ENCODE measurements at regions not wholly inside any gene's neighbourhood (a gene's known extent, or its start where the extent isn't known, plus 50 kb on each side); places are given as distances from the start of the nearest gene placed in this dataset.

DNA sequence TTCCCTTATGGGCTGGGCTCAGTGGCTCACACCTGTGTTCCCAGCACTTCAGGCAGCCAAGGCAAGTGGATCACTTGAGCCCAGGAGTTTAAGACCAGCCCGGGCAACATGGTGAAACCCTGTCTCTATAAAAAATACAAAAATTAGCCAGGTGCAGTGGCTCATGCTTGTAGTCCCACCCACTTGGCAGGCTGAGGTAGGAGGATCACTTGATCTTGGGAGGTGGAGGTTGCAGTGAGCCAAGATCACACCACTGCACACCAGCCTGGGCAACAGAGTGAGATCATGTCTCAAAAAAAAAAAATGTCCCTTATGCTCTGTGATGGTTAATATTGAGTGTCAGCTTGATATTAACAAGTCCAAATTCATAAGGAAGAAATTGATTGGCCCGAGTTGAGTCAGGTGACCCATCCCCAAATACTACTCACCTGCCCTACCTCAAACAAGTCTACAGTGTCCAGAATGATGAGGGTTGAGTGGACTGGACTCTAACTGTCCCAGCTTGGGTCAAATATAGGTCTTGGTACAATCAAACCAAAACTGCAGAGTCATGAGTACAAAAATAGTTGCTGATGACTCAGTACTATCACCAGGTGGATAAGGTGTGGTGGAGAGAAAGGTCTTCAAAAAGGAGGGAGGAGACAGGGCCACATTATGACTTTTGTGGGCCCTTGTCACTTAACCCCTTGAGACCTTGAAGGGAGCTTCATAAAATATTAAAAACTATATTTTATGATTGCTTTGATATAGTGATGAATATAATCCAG is 161.0 kb downstream of the ZNF326 start:
- H3K27ac ChIP-seq: no peak overlapping the region
- H3K9me3 ChIP-seq (ENCODE audit: low read depth): no peaks in the 10 kb centered on the region
- H3K36me3 ChIP-seq (replicated peaks; ENCODE audit: insufficient read depth, low read depth): no peaks in the 10 kb centered on the region
- H2AFZ ChIP-seq: no peak overlapping the region
- no peaks in the 10 kb centered on the region for H3K27me3 ChIP-seq
- no peak overlapping the region for H3K4me2 ChIP-seq
- no peaks in the 10 kb centered on the region for H3K4me1 ChIP-seq (ENCODE audit: insufficient read depth)
- H3K9me2 ChIP-seq (replicated peaks; ENCODE audit: insufficient read depth): no peaks in the 10 kb centered on the region
- H3K4me3 ChIP-seq: no peak overlapping the region
- H3K79me2 ChIP-seq: no peaks in the 10 kb centered on the region
- no peak for TF ChIP-seq EZH2 (IDR thresholded peaks at IDR 0.05; ENCODE audit: borderline replicate concordance)
- DNase-seq (ENCODE audit: low spot score): no peak
- WGBS (ENCODE audit: low lambda C conversion rate, missing lambda C conversion rate): 91% methylated on average over 2 of the region's 2 CpGs
- H4K20me1 ChIP-seq (ENCODE audit: insufficient read depth, poor library complexity, severe bottlenecking): no peaks in the 10 kb centered on the region

DNA sequence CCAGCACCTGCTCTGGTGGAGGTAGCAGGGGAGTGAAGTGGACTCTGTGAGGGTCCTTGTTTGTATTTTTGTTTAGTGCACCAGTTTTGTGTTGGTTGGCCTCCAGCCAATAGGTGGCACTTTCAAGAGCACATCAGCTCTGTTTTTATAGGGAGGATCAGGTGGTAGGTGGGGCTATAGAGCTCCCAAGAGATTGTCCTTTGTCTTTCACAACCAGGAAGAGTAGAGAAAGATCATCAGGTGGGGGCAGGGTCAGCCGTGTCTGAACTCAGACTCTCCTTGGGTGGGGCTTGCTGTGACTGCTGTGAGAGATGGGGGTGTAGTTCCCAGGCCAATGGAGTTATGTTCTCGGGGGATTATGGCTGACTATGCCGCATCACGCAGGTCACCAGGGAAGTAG is 159.8 kb downstream of the ZNF326 start:
- H4K20me1 ChIP-seq (ENCODE audit: insufficient read depth, poor library complexity, severe bottlenecking): no peaks in the 10 kb centered on the region
- H2AFZ ChIP-seq: no peak overlapping the region
- WGBS (ENCODE audit: low lambda C conversion rate, missing lambda C conversion rate): 69% methylated on average over 4 of the region's 4 CpGs
- H3K27me3 ChIP-seq: no peaks in the 10 kb centered on the region
- H3K9me2 ChIP-seq (replicated peaks; ENCODE audit: insufficient read depth): no peaks in the 10 kb centered on the region
- H3K36me3 ChIP-seq (replicated peaks; ENCODE audit: insufficient read depth, low read depth): no peaks in the 10 kb centered on the region
- H3K79me2 ChIP-seq: no peaks in the 10 kb centered on the region
- no peak overlapping the region for H3K27ac ChIP-seq
- no peak for DNase-seq (ENCODE audit: low spot score)
- no peaks in the 10 kb centered on the region for H3K9me3 ChIP-seq (ENCODE audit: low read depth)
- H3K4me3 ChIP-seq: no peak overlapping the region
- no peaks in the 10 kb centered on the region for H3K4me1 ChIP-seq (ENCODE audit: insufficient read depth)
- TF ChIP-seq, protein P1, sequence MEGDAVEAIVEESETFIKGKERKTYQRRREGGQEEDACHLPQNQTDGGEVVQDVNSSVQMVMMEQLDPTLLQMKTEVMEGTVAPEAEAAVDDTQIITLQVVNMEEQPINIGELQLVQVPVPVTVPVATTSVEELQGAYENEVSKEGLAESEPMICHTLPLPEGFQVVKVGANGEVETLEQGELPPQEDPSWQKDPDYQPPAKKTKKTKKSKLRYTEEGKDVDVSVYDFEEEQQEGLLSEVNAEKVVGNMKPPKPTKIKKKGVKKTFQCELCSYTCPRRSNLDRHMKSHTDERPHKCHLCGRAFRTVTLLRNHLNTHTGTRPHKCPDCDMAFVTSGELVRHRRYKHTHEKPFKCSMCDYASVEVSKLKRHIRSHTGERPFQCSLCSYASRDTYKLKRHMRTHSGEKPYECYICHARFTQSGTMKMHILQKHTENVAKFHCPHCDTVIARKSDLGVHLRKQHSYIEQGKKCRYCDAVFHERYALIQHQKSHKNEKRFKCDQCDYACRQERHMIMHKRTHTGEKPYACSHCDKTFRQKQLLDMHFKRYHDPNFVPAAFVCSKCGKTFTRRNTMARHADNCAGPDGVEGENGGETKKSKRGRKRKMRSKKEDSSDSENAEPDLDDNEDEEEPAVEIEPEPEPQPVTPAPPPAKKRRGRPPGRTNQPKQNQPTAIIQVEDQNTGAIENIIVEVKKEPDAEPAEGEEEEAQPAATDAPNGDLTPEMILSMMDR (IDR thresholded peaks at IDR 0.05; ENCODE audit: poor library complexity): no peak
- TF ChIP-seq EZH2phosphoT487 (IDR thresholded peaks at IDR 0.05; ENCODE audit: low read depth, severe bottlenecking, unreplicated experiment) (no peak), EZH2 (IDR thresholded peaks at IDR 0.05; ENCODE audit: borderline replicate concordance) (no peak)
- H3K4me2 ChIP-seq: no peak overlapping the region

DNA sequence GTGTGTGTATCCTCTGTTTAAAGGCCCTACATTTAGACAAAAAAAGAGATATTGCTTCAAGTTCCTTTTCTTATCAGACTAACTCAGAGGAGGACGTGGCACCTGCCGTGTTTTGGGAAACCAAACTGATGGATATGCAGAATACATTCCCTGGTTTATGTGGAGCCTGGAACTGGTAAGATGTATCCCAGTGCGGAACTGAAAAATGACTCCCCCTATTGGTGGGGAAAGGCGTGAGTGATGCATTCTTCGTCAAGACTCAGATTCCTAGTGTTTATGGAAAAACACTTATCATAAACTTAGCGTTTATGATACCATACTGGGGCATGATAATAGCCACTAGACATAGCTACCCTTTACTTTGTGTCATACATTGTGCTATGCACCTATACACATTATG is 154.2 kb downstream of the ZNF326 start:
- H2AFZ ChIP-seq: no peak overlapping the region
- 82% methylated on average over 6 of the region's 6 CpGs for WGBS (ENCODE audit: low lambda C conversion rate, missing lambda C conversion rate)
- no peaks in the 10 kb centered on the region for H3K27me3 ChIP-seq
- H3K79me2 ChIP-seq: no peaks in the 10 kb centered on the region
- no peaks in the 10 kb centered on the region for H3K36me3 ChIP-seq (replicated peaks; ENCODE audit: insufficient read depth, low read depth)
- H3K27ac ChIP-seq: no peak overlapping the region
- TF ChIP-seq EZH2 (IDR thresholded peaks at IDR 0.05; ENCODE audit: borderline replicate concordance) (no peak), EZH2phosphoT487 (IDR thresholded peaks at IDR 0.05; ENCODE audit: low read depth, severe bottlenecking, unreplicated experiment) (no peak)
- TF ChIP-seq, protein P1 (IDR thresholded peaks at IDR 0.05; ENCODE audit: poor library complexity): no peak
- H4K20me1 ChIP-seq (ENCODE audit: insufficient read depth, poor library complexity, severe bottlenecking): no peaks in the 10 kb centered on the region
- no peaks in the 10 kb centered on the region for H3K9me2 ChIP-seq (replicated peaks; ENCODE audit: insufficient read depth)
- H3K4me3 ChIP-seq: no peak overlapping the region
- H3K4me1 ChIP-seq (ENCODE audit: insufficient read depth): no peaks in the 10 kb centered on the region
- DNase-seq (ENCODE audit: low spot score): no peak
- no peaks in the 10 kb centered on the region for H3K9me3 ChIP-seq (ENCODE audit: low read depth)
- H3K4me2 ChIP-seq: no peak overlapping the region

- Histone ChIP-seq H3K36me3 (replicated peaks; ENCODE audit: insufficient read depth, low read depth) (no peaks in the 10 kb centered on the region), H3K79me2 (no peaks in the 10 kb centered on the region), H4K20me1 (ENCODE audit: insufficient read depth, poor library complexity, severe bottlenecking) (no peaks in the 10 kb centered on the region), H3K27me3 (no peaks in the 10 kb centered on the region), H3K27ac (no peak overlapping the region), H3K4me2 (no peak overlapping the region), H3K4me3 (no peak overlapping the region), H3K4me1 (ENCODE audit: insufficient read depth) (no peaks in the 10 kb centered on the region), H2AFZ (no peak overlapping the region), H3K9me3 (ENCODE audit: low read depth) (no peaks in the 10 kb centered on the region), H3K9me2 (replicated peaks; ENCODE audit: insufficient read depth) (no peaks in the 10 kb centered on the region)
- DNase-seq (ENCODE audit: low spot score): no peak
- TF ChIP-seq EZH2phosphoT487 (IDR thresholded peaks at IDR 0.05; ENCODE audit: low read depth, severe bottlenecking, unreplicated experiment) (no peak), EZH2 (IDR thresholded peaks at IDR 0.05; ENCODE audit: borderline replicate concordance) (no peak)
- TF ChIP-seq, protein P1 (IDR thresholded peaks at IDR 0.05; ENCODE audit: poor library complexity): no peak
Measured at GRCh38 chr1:90147093-90147492, 152.2 kb downstream of the ZNF326 start.
